D721Med (cell line): ENCODE measurements at regions not wholly inside any gene's neighbourhood (a gene's known extent, or its start where the extent isn't known, plus 50 kb on each side); places are given as distances from the start of the nearest gene placed in this dataset.

Source experiments
- DNase-seq: peaks from one replicate; pipeline ENCODE4 v3.0.0; 2011; ENCODE audit warnings: low spot score; ENCODE audit not compliant: insufficient read length
- FAIRE-seq: peaks from 2 replicates; lab custom pipeline; 2011; peaks lifted over from hg19 to GRCh38; lab: Jason Lieb, UNC
- CTCF ChIP-seq: IDR thresholded peaks from 2 replicates; pipeline ENCODE4 v1.5.1; 2012; ENCODE audit warnings: mild to moderate bottlenecking, control low read depth; ENCODE audit not compliant: insufficient read depth; ENCODE audit errors: missing control alignments

DNA sequence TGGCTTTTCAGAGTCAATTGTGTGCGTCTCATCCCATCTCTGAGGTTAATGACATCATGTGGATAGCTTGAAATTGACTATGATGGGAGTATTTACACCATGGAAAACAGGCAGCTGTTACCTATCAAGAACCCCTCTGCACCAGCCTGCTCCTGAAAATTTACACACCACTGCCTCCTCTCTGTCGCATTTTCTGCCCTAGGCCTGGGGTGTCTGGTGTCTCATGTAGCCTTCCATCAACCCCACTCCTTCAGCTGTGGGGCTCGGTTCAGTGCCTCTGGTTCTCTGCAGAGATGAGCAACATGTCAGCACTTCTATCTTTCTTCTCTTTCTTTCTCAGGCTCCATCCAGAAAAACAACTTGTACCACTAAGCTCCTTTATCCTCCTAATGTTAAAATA is 600.5 kb downstream of the TYW1 start:
- TF ChIP-seq CTCF, result no peak
- FAIRE-seq (no peak), DNase-seq (no peak)

GRCh38 chr7:67598469-67598868 is 601.8 kb downstream of the TYW1 start:
- FAIRE-seq, result no peak
- no peak for DNase-seq
- TF ChIP-seq CTCF, result no peak

DNA sequence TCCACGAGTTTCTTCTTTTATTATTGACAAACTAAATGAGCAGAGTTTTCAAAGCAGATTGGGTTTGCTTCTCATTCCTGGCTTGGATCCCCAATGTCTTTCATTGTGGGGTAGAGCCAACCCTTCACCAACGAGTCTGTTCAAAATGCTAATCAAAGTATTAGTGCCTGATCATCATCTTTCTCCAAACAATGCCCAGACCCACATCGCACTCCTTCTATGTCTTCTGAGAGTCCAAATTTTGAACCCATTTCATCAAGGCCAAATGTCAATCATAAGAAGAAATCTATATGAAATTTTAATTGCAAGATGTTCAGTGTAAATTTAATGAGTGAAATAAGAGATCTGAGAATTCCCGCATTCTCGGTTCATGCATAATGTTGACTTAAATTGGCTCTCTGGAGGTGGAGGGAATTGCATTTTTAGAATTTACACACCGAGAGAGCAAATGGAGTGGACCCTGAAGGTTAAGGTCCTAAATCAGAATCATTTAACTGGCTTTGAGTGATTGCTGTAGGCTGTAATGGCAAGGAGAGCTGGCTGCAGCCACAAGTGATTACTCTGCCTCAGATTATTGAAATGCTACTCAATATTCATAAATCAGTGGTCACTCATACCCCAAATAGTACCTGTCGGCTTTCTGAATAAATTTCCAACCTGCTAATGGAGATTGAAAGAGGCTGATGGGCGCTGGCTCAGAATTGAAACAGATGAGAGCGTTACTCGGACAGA is 602.9 kb downstream of the TYW1 start:
- no peak for DNase-seq
- no peak for FAIRE-seq
- TF ChIP-seq CTCF, result no peak

GRCh38 chr7:67602246-67602887 is 605.7 kb downstream of the TYW1 start:
- TF ChIP-seq CTCF, result no peak
- no peak for DNase-seq
- no peak for FAIRE-seq

DNA sequence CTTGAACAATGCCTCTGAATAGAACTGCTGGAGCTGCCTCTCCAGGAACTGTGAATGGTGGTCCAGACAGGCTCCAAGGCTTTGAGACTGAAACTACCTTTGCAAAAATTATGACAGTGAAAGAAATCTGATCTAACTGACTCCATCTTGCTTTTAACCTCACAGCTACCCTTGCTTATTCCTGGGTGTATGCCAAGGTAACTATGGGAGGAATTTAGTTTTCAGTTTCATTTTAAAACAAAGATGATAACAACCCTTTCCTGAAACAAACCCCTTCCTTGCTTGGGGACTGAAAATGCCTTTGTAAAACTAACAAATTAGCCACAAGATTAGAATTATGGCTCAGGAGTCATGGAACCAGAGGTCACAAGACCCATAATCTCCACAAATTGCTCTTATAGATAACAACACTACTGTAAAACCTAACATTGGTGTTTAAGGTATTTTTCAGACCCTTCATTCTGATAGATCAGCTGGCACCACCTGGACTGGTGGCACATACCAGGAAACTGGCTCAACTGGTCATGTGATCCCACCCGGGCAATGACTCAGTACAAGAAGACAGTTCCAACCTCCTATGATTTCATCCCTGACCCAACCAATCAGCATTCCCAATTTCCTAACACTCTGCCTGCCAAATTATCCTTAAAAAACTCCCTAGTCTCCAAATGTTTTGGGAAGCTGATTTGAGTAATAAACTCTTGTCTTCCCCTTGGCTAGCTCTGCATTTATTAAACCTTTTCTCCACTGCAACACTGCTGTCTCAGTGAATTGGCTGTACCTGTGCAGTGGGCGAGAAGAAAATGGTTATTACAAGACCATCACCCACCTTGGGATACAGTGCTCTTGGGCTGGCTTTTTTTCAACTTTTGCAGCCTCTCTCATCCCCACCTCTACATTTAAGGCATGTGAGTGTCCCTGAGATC is 608.1 kb downstream of the TYW1 start:
- DNase-seq, result no peak
- FAIRE-seq, result no peak
- TF ChIP-seq CTCF, result no peak

DNA sequence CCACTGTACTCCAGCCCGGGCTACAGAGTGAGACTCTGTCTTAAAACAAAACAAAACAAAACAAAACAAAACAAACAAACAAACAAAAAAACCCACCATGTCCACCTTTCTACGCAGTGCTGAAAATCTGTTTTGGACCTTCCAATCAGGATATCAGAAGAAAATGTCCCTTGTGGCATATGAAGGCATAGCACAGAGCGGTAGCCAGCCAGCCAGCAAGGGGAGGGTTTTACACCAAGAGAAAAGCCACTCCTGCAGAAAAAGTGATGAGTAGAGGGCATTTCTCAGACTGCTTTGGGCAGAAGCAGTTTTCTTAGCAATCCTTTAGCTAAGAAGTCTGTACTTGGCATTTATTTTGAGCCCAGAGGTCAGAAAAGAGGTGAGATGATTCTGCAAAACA is 612.2 kb downstream of the TYW1 start:
- DNase-seq (no peak), FAIRE-seq (no peak)
- TF ChIP-seq CTCF, result no peak
